HCT116 (cell line): ENCODE measurements at regions not wholly inside any gene's neighbourhood (a gene's known extent, or its start where the extent isn't known, plus 50 kb on each side); places are given as distances from the start of the nearest gene placed in this dataset.

Source experiments
- ATAC-seq: fragments of 200-7000 bp; cut with Tn5 transposase; 2 replicates; pipeline ENCODE4 v1.9.1; 2020; ENCODE audit warnings: mild to moderate bottlenecking, moderate library complexity
- BruUV-seq: library from RNA; stranded (reverse); fragments of 400-500 nt; replicated peaks from 2 replicates; lab custom pipeline; 2021; lab: Mats Ljungman, UMichigan
- CTCF ChIA-PET: fragments of 300-600 bp; sonication (Branson Sonifier 250); formaldehyde crosslinking; loops from one replicate; lab custom pipeline; 2021; ENCODE audit warnings: antibody characterized with exemption; lab: Charles Lee
- POLR2A ChIA-PET: fragments of 300-600, 350-600 bp; sonication (Branson Sonifier 250); formaldehyde crosslinking; loops from one replicate; lab custom pipeline; 2021; ENCODE audit warnings: antibody characterized with exemption; lab: Charles Lee
- RAD21 ChIA-PET, 2 experiments: fragments of 300-600 bp; sonication (Branson Sonifier 250); formaldehyde crosslinking; loops; one replicate each; lab custom pipeline; 2023; ENCODE audit warnings: low total read pairs in 2 of 2; ENCODE audit not compliant: uncharacterized antibody in 2 of 2, unreplicated experiment in 2 of 2, low non-redundant PET in 1 of 2; lab: Charles Lee
- DNase-seq: peaks from one replicate; pipeline ENCODE4 v3.0.0-alpha.2; 2010; ENCODE audit warnings: low read depth, low spot score
- H2AFZ ChIP-seq: fragments of 200-600 bp; shearing (Covaris generic), sonication (generic); 2 replicates; pipeline ENCODE4 v1.6.1; 2017; ENCODE audit warnings: low read depth, mixed run types, mixed read lengths, antibody characterized with exemption, low read length; ENCODE audit not compliant: poor library complexity, severe bottlenecking
- H3K27ac ChIP-seq: 2 replicates; pipeline ENCODE4 v1.5.1; 2012; ENCODE audit warnings: low read depth, low read length
- H3K27me3 ChIP-seq: fragments of 200-600 bp; sonication (generic); 2 replicates; pipeline ENCODE4 v1.6.1; 2016; ENCODE audit warnings: mixed run types, low read length, mixed read lengths; ENCODE audit not compliant: insufficient read depth
- H3K36me3 ChIP-seq, 2 experiments: fragments of 200-500 bp in 1 of 2; fragments of 200-600 bp in 1 of 2; sonication (Bioruptor generic) in 1 of 2; sonication (generic) in 1 of 2; 2 replicates each; pipeline versions ENCODE4 v1.5.1 to v1.6.1; 2014 to 2016; ENCODE audit warnings: low read length in 2 of 2, inconsistent platforms in 1 of 2, mixed read lengths in 1 of 2, mixed run types in 1 of 2; ENCODE audit not compliant: insufficient read depth in 2 of 2, control insufficient read depth in 1 of 2
- H3K4me1 ChIP-seq, 2 experiments: fragments of 200-600 bp in 1 of 2; sonication (generic) in 1 of 2; 2 replicates each; pipeline versions ENCODE4 v1.5.1 to v1.6.1; 2012 to 2017; ENCODE audit warnings: low read length in 2 of 2, inconsistent platforms in 1 of 2, mild to moderate bottlenecking in 1 of 2, mixed read lengths in 1 of 2, mixed run types in 1 of 2, moderate library complexity in 1 of 2; ENCODE audit not compliant: insufficient read depth in 2 of 2, control insufficient read depth in 1 of 2
- H3K4me2 ChIP-seq: fragments of 200-600 bp; sonication (generic); 2 replicates; pipeline ENCODE4 v1.6.1; 2017; ENCODE audit warnings: mixed run types, low read length, mixed read lengths
- H3K4me3 ChIP-seq, 2 experiments: fragments of 200-600 bp in 1 of 2; sonication (generic) in 1 of 2; replicated peaks in 1 of 2; 2 replicates each; pipeline ENCODE4 v1.5.1; 2011 to 2016; ENCODE audit warnings: low read length in 2 of 2, control low read depth in 1 of 2, low read depth in 1 of 2, mild to moderate bottlenecking in 1 of 2, mixed read lengths in 1 of 2, mixed run types in 1 of 2
- H3K79me2 ChIP-seq: fragments of 200-600 bp; sonication (generic); 2 replicates; pipeline ENCODE4 v1.6.1; 2017; ENCODE audit warnings: mild to moderate bottlenecking, mixed run types, low read length, moderate library complexity, mixed read lengths; ENCODE audit not compliant: insufficient read depth
- H3K9ac ChIP-seq: fragments of 200-600 bp; sonication (generic); 2 replicates; pipeline ENCODE4 v1.6.1; 2016; ENCODE audit warnings: low read length, mixed read lengths
- H3K9me2 ChIP-seq: fragments of 200-600 bp; sonication (generic), shearing (Covaris generic); 2 replicates; pipeline ENCODE4 v1.6.1; 2017; ENCODE audit warnings: mixed run types, mild to moderate bottlenecking, moderate library complexity; ENCODE audit not compliant: insufficient read depth
- H3K9me3 ChIP-seq, 2 experiments: fragments of 200-500 bp in 1 of 2; fragments of 200-600 bp in 1 of 2; sonication (Bioruptor generic) in 1 of 2; sonication (generic) in 1 of 2; 2 replicates each; pipeline ENCODE4 v1.6.1; 2014 to 2017; ENCODE audit warnings: low read length in 2 of 2, mixed read lengths in 2 of 2, inconsistent platforms in 1 of 2, low read depth in 1 of 2, mild to moderate bottlenecking in 1 of 2, mixed run types in 1 of 2, moderate library complexity in 1 of 2; ENCODE audit not compliant: control insufficient read depth in 1 of 2, insufficient read depth in 1 of 2
- H4K20me1 ChIP-seq: fragments of 200-600 bp; sonication (generic), shearing (Covaris generic); 2 replicates; pipeline ENCODE4 v1.6.1; 2017; ENCODE audit warnings: mixed run types, mild to moderate bottlenecking, moderate library complexity; ENCODE audit not compliant: insufficient read depth
- CBX3 ChIP-seq: IDR thresholded peaks from 2 replicates; pipeline ENCODE4 v1.6.1; 2012; ENCODE audit warnings: low read depth
- CEBPB ChIP-seq: IDR thresholded peaks from 2 replicates; pipeline ENCODE4 v1.6.1; 2012; ENCODE audit warnings: low read depth
- EGR1 ChIP-seq: IDR thresholded peaks from 2 replicates; pipeline ENCODE4 v1.6.1; 2012; ENCODE audit warnings: low read depth
- ELF1 ChIP-seq: IDR thresholded peaks from 2 replicates; pipeline ENCODE4 v1.6.1; 2012; ENCODE audit warnings: low read depth, borderline replicate concordance
- EZH2 ChIP-seq: fragments of 200-600 bp; sonication (generic); IDR thresholded peaks from 2 replicates; pipeline ENCODE4 v1.6.1; 2017; ENCODE audit warnings: antibody characterized with exemption, mixed run types
- POLR2A ChIP-seq: IDR thresholded peaks from 2 replicates; pipeline ENCODE4 v1.7.0; 2011; ENCODE audit warnings: borderline replicate concordance; ENCODE audit not compliant: insufficient read depth, insufficient read length; ENCODE audit errors: extremely low read depth
- RAD21 ChIP-seq: IDR thresholded peaks from 2 replicates; pipeline ENCODE4 v1.6.1; 2012; ENCODE audit warnings: low read depth, mild to moderate bottlenecking
- REST ChIP-seq: IDR thresholded peaks from 2 replicates; pipeline ENCODE4 v1.6.1; 2012; ENCODE audit warnings: low read depth
- ZBTB33 ChIP-seq: IDR thresholded peaks from 2 replicates; pipeline ENCODE4 v1.6.1; 2011; ENCODE audit warnings: mild to moderate bottlenecking, low read length, moderate library complexity; ENCODE audit not compliant: insufficient replicate concordance; ENCODE audit errors: extremely low read depth
- ZNF274 ChIP-seq: fragments of 200-500 bp; sonication (Bioruptor generic); IDR thresholded peaks from 2 replicates; pipeline ENCODE4 v1.6.1; 2014; ENCODE audit warnings: mild to moderate bottlenecking, low read depth, low read length, inconsistent platforms
- intact Hi-C: fragments of 100-400 bp; cut with micrococcal nuclease; formaldehyde crosslinking; loops from 2 replicates; pipeline ENCODE4 v1.10.0; 2022

GRCh38 chr7:14065286-14065685, 75.8 kb upstream of the ETV1 start:
- H3K79me2 ChIP-seq: no peaks in the 10 kb centered on the region
- H3K4me1 ChIP-seq: no peaks in the 10 kb centered on the region
- H3K9me2 ChIP-seq: no peaks in the 10 kb centered on the region
- ATAC-seq (no peak), DNase-seq (no peak)
- H3K27ac ChIP-seq: no peak overlapping the region
- H4K20me1 ChIP-seq: no peaks in the 10 kb centered on the region
- no peak overlapping the region for H3K4me3 ChIP-seq
- intact Hi-C loops: no loop called here
- no peak overlapping the region for H3K4me2 ChIP-seq
- H3K9me3 ChIP-seq: no peaks in the 10 kb centered on the region
- no peak overlapping the region for H2AFZ ChIP-seq
- TF ChIP-seq ELF1: no peak
- TF ChIP-seq ZBTB33: no peak
- TF ChIP-seq ZNF274: no peak
- TF ChIP-seq CEBPB: no peak
- TF ChIP-seq EZH2: no peak
- no peak for TF ChIP-seq EGR1
- TF ChIP-seq RAD21: no peak
- no peak for TF ChIP-seq POLR2A
- no peak for TF ChIP-seq REST
- TF ChIP-seq CBX3: no peak
- H3K9ac ChIP-seq: no peak overlapping the region
- no peaks in the 10 kb centered on the region for H3K36me3 ChIP-seq
- ChIA-PET CTCF (no interaction called here), RAD21 (no interaction called here), POLR2A (no interaction called here)
- no TSS peak for BruUV-seq
- H3K27me3 ChIP-seq: no peaks in the 10 kb centered on the region
